IPS-20b (cell line): ENCODE measurements at regions not wholly inside any gene's neighbourhood (a gene's known extent, or its start where the extent isn't known, plus 50 kb on each side); places are given as distances from the start of the nearest gene placed in this dataset.
"Not testable (repeated sequence)": the region's sequence is repeated elsewhere in the genome, so short reads cannot be mapped to it uniquely, and the experiment has no call there.

Experiments used
- H3K27ac ChIP-seq: one replicate; pipeline ENCODE4 v1.5.1; 2013; ENCODE audit warnings: low read length
- H3K27me3 ChIP-seq: 2 replicates; pipeline ENCODE4 v1.6.1; 2013; ENCODE audit warnings: mild to moderate bottlenecking, low read length, inconsistent platforms; ENCODE audit not compliant: insufficient read depth
- H3K36me3 ChIP-seq: 2 replicates; pipeline ENCODE4 v1.6.1; 2013; ENCODE audit warnings: low read depth, mild to moderate bottlenecking, inconsistent platforms, low read length, moderate library complexity; ENCODE audit not compliant: insufficient read depth
- H3K4me1 ChIP-seq: 2 replicates; pipeline ENCODE4 v1.6.1; 2013; ENCODE audit warnings: mild to moderate bottlenecking, control low read depth, inconsistent platforms, low read length, moderate library complexity; ENCODE audit not compliant: insufficient read depth
- H3K4me3 ChIP-seq: 2 replicates; pipeline ENCODE4 v1.5.1; 2013; ENCODE audit warnings: mild to moderate bottlenecking, low read length, inconsistent platforms
- H3K9ac ChIP-seq: 2 replicates; pipeline ENCODE4 v1.6.1; 2013; ENCODE audit warnings: low read depth, mild to moderate bottlenecking, inconsistent platforms, low read length, moderate library complexity
- H3K9me3 ChIP-seq: 2 replicates; pipeline ENCODE4 v1.6.1; 2013; ENCODE audit warnings: mild to moderate bottlenecking, low read depth, low read length, inconsistent platforms; ENCODE audit not compliant: insufficient read depth

- H3K27ac ChIP-seq, H3K9me3 ChIP-seq: not testable (repeated sequence)
Observed at GRCh38 chr7:76971201-76971600, 61.0 kb downstream of the SPDYE17 start.

DNA sequence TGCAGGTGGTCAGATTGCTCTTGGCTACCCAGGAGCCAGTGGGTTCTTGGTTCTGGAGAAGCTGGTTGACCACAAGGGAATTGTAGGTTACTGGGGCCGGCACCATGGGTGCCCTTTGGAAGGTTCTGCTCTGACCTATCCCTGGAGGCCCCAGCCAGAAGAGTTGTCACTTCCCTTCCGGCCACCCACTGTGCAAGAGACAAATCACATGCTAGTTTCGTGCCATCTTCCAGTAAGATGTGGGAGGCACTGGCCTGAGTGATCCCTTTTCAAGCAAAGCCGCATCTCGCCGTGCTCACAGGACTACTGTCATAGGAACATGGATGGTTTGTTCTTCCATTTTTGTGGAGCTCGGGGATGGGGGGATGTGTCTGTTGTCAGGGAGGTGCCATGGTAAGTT is 62.3 kb downstream of the SPDYE17 start:
- not testable (repeated sequence) for H3K27me3 ChIP-seq, H3K36me3 ChIP-seq, H3K9me3 ChIP-seq, H3K4me3 ChIP-seq, H3K4me1 ChIP-seq, H3K9ac ChIP-seq, H3K27ac ChIP-seq

More at GRCh38 chr7:76971201-76971600, 61.0 kb downstream of the SPDYE17 start:
- H3K36me3 ChIP-seq, H3K4me3 ChIP-seq, H3K27me3 ChIP-seq, H3K4me1 ChIP-seq, H3K9ac ChIP-seq: not testable (repeated sequence)

DNA sequence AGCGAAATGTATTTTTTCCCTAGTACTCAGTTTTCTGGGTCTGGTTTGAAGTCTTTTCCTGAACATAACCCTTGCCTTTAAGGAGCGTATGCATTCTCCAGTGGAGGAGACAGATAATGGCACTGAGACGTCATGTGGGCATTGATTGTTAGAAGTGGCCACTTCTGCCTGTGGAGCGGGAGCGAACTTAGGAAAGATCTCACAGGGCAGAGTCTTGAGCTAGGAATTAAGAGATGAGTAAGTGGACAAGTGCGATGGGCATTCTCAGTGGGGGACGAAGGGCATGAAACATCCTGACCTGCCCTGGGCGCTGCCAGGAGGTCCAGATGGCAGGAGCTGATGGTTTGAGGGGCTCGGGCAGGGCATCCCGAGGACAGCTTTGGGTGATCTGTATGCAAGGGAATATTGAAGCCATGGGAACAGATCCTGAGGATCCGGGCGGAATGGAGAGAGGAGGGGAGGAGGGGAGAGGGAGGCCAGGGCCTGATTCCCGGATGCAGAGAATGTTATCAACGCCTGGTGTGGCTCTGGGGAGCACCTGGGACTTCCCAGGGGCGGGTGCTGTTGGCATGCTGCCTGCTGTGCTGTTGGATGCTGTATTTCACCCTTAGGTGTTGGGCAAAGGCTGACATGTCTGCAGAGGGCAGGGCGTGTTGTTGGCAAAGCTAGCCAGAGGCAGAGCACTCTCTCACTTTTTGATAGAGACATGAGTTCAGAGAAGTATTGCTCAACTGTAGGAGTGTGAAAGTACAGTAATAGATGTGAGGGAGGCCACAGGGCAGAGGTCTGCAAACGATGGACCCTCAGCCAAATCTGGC is 66.2 kb downstream of the SPDYE17 start:
- not testable (repeated sequence) for H3K9ac ChIP-seq, H3K9me3 ChIP-seq, H3K27me3 ChIP-seq, H3K4me1 ChIP-seq, H3K36me3 ChIP-seq, H3K4me3 ChIP-seq, H3K27ac ChIP-seq

- not testable (repeated sequence) for H3K27me3 ChIP-seq, H3K27ac ChIP-seq, H3K36me3 ChIP-seq, H3K4me3 ChIP-seq, H3K9me3 ChIP-seq, H3K4me1 ChIP-seq, H3K9ac ChIP-seq
Observed at GRCh38 chr7:76964050-76964449, 68.1 kb downstream of the SPDYE17 start.

DNA sequence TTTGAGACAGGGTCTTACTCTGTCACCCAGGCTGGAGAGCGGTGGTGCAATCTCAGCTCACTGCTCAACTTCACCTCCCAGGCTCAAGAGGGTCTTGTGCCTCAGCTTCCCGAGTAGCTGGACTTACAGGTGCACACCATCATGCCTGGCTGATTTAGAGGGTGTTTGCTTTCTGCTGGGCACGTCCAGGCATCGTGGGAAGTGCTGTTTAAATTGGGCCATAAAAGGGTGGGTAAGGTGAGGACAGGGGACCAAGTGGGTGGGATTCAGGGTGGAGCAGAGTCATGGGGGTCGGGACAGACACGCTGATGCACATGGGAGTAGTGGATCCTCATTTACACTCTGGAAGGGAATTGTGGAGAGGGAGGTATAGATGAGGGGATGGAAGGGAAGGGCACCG is 69.1 kb downstream of the SPDYE17 start:
- not testable (repeated sequence) for H3K9me3 ChIP-seq, H3K4me1 ChIP-seq, H3K36me3 ChIP-seq, H3K4me3 ChIP-seq, H3K27ac ChIP-seq, H3K27me3 ChIP-seq, H3K9ac ChIP-seq

DNA sequence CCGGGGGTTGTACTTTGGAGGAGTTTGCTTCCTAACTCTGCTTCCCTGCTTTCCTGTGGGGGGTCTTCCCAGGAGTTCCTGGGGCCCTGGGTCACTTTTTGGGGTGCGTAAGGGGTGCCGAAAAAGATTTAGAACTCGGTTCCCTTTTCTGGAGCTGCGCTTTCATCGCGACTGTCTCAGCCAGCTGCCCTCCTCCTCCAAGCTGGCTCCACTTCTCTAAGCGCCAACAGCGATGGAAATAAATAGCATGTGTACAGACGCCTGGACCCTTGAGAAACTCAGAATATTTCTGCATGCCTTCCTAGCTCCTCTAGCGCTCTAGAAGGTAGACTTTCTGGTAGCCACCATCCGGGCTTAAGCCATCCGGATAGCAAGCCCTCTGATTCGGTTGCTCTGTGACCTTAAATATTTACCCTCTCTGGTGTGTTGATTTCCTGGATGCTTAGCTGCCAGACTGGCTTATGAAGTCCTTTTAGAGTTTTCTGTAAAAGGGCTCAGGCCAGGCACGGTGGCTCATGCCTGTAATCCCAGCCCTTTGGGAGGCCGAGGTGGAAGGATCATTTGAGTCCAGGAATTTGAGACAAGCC is 71.7 kb downstream of the SPDYE17 start:
- not testable (repeated sequence) for H3K9ac ChIP-seq, H3K36me3 ChIP-seq, H3K9me3 ChIP-seq, H3K4me3 ChIP-seq, H3K4me1 ChIP-seq, H3K27ac ChIP-seq, H3K27me3 ChIP-seq

DNA sequence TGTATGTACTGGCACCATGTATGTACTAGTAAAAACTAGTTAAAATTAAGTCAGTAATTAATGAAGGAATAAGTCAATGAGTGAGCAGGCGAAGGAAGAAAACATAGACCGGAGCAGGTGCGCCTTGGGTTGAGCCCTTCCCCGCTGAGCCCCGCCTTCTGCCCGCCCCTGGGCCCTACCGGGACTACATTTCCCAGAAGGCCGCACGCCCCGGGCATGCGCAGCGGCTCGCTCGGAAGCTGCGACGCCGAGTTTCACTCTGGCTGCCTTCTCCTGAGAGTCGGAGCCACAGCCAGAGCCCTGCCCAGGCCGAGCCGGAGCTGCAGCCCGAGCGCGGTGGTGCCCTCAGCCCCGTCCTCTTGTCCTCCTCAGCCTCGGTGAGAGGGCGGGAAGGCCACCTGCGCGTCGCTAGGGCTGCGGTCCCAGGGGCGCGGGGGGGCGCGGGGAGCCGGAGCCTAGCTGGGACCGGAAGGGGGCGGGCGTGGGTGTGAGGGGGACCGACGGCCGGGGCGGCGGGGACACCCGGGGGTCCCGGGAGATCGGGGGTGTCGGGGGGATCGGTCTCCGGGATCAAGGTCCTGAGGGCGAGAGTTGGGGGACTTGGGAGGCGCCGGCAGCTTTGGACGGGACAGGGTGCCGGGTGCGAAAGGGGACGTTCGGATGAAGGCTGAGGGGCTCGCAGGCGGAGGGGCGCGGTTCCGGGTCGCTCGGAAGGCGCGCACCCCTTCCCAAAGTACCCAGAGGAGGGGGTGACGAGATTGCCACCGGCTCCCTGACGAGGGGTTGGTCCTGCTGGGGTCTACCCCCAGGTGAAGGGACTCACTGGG is 72.4 kb downstream of the SPDYE17 start:
- not testable (repeated sequence) for H3K9me3 ChIP-seq, H3K36me3 ChIP-seq, H3K27me3 ChIP-seq, H3K9ac ChIP-seq, H3K4me1 ChIP-seq, H3K27ac ChIP-seq, H3K4me3 ChIP-seq

- H3K4me1 ChIP-seq, H3K9ac ChIP-seq, H3K27me3 ChIP-seq, H3K9me3 ChIP-seq, H3K27ac ChIP-seq, H3K4me3 ChIP-seq, H3K36me3 ChIP-seq: not testable (repeated sequence)
Observed at GRCh38 chr7:76956531-76956930, 75.6 kb downstream of the SPDYE17 start.

- not testable (repeated sequence) for H3K9ac ChIP-seq, H3K4me1 ChIP-seq, H3K27ac ChIP-seq
Observed at GRCh38 chr7:76955124-76955523, 77.0 kb downstream of the SPDYE17 start.

GRCh38 chr7:76944603-76945002 is 87.6 kb downstream of the SPDYE17 start:
- not testable (repeated sequence) for H3K27me3 ChIP-seq, H3K27ac ChIP-seq, H3K9ac ChIP-seq, H3K9me3 ChIP-seq, H3K4me3 ChIP-seq, H3K36me3 ChIP-seq, H3K4me1 ChIP-seq

More at GRCh38 chr7:76955124-76955523, 77.0 kb downstream of the SPDYE17 start:
- H3K9me3 ChIP-seq, H3K27me3 ChIP-seq, H3K36me3 ChIP-seq, H3K4me3 ChIP-seq: not testable (repeated sequence)

DNA sequence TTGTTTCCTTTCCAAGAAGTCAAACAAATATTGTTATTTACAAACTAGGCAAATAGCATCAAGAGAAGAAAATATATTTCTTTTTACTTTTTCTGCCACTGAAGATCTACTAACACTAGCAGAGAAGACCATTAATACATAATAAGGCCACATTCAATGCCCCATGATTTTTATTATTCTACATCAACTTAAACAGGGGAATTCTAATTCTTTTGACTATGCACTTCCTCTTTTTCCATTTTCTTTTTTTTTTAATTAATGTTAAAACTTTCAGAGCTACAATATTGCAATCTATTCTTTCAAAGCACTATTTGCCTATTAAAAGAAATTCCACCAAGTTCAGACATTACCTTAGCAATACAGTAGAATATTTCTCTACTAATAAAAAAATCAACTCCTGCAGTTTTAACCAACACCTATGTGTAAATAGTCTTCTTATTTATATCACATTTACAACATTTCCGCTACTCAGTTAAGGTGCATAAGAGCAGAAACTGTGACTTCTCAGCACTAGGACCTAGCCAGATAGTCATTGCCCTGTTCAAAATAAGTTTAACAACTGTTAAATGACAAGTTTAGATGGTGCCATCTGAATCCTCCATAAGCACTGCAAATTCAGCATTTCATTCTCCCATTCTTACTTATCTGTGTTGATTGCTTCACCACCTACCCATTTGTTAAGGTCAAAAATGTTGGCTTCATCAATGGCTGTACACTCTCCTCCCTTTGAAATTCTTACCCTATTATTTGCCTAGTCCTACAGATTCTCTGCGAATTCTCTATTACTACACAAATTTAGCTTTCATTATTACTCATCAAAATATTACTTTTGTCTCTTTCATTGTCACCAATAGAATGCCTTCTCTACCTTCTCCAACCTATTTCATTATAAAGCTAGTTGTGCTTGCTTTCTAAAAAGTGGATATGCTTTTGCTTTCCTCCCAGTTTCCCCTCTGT is 90.1 kb downstream of the SPDYE17 start:
- H3K27me3 ChIP-seq, H3K4me3 ChIP-seq, H3K9ac ChIP-seq, H3K36me3 ChIP-seq, H3K27ac ChIP-seq, H3K9me3 ChIP-seq, H3K4me1 ChIP-seq: not testable (repeated sequence)
